Neural cell (in vitro differentiated cells): ENCODE measurements at regions not wholly inside any gene's neighbourhood (a gene's known extent, or its start where the extent isn't known, plus 50 kb on each side); places are given as distances from the start of the nearest gene placed in this dataset.

Source experiments
- H2AFZ ChIP-seq: fragments of 200-600, 300-800 bp; sonication (generic), shearing (Covaris generic); 2 replicates; pipeline ENCODE4 v1.6.0; 2014; ENCODE audit warnings: low read depth, mild to moderate bottlenecking, antibody characterized with exemption, low read length, moderate library complexity
- H3F3A ChIP-seq: fragments of 200-600 bp; shearing (Covaris generic); 2 replicates; pipeline ENCODE4 v1.6.1; 2016; ENCODE audit warnings: mild to moderate bottlenecking, moderate library complexity, mixed read lengths, antibody characterized with exemption, low read length; ENCODE audit not compliant: insufficient read depth, poor library complexity, severe bottlenecking
- H3K27ac ChIP-seq: fragments of 200-600, 300-800 bp; sonication (generic), shearing (Covaris generic); 2 replicates; pipeline ENCODE4 v1.5.1; 2014; ENCODE audit warnings: mild to moderate bottlenecking, low read length, moderate library complexity
- H3K27me3 ChIP-seq: fragments of 300-800, 200-600 bp; sonication (generic), shearing (Covaris generic); 2 replicates; pipeline ENCODE4 v1.6.0; 2014; ENCODE audit warnings: mild to moderate bottlenecking, low read depth, low read length, moderate library complexity; ENCODE audit not compliant: insufficient read depth
- H3K36me3 ChIP-seq: fragments of 300-800, 200-600 bp; sonication (generic), shearing (Covaris generic); 2 replicates; pipeline ENCODE4 v1.5.1; 2014; ENCODE audit warnings: mild to moderate bottlenecking, antibody characterized with exemption, low read length, moderate library complexity; ENCODE audit not compliant: insufficient read depth
- H3K4me2 ChIP-seq: fragments of 300-800, 200-600 bp; sonication (generic), shearing (Covaris generic); 2 replicates; pipeline ENCODE4 v1.6.0; 2014; ENCODE audit warnings: mild to moderate bottlenecking, low read length
- H3K4me3 ChIP-seq: fragments of 300-800, 200-600 bp; sonication (generic), shearing (Covaris generic); 2 replicates; pipeline ENCODE4 v1.5.1; 2014; ENCODE audit warnings: mild to moderate bottlenecking, low read length, moderate library complexity
- H3K79me2 ChIP-seq: fragments of 200-600 bp; shearing (Covaris generic); replicated peaks from 2 replicates; pipeline ENCODE4 v1.6.0; 2014; ENCODE audit warnings: mild to moderate bottlenecking, low read length, moderate library complexity; ENCODE audit not compliant: insufficient read depth
- H3K9ac ChIP-seq: fragments of 300-800, 200-600 bp; sonication (generic), shearing (Covaris generic); 2 replicates; pipeline ENCODE4 v1.6.1; 2016; ENCODE audit warnings: mild to moderate bottlenecking, low read length, mixed read lengths
- H3K9me2 ChIP-seq: fragments of 200-600 bp; shearing (Covaris generic); 2 replicates; pipeline ENCODE4 v1.6.1; 2016; ENCODE audit warnings: mild to moderate bottlenecking, low read length, mixed read lengths; ENCODE audit not compliant: insufficient read depth
- H3K9me3 ChIP-seq: fragments of 200-600, 300-800 bp; sonication (generic), shearing (Covaris generic); 2 replicates; pipeline ENCODE4 v1.6.1; 2016; ENCODE audit warnings: mild to moderate bottlenecking, mixed run types, low read length, moderate library complexity, mixed read lengths
- H4K20me1 ChIP-seq: fragments of 200-600 bp; shearing (Covaris generic); 2 replicates; pipeline ENCODE4 v1.6.1; 2016; ENCODE audit warnings: mild to moderate bottlenecking, mixed run types; ENCODE audit not compliant: insufficient read depth
- CTCF ChIP-seq: fragments of 450-650 bp; IDR thresholded peaks from 2 replicates; pipeline ENCODE4 v1.5.1; 2014; ENCODE audit warnings: antibody characterized with exemption, mild to moderate bottlenecking, moderate library complexity; ENCODE audit not compliant: poor library complexity, severe bottlenecking
- EP300 ChIP-seq: fragments of 450-650 bp; conservative IDR thresholded peaks from 2 replicates; pipeline ENCODE4 v1.6.1; 2014; ENCODE audit warnings: antibody characterized with exemption, mild to moderate bottlenecking, moderate library complexity; ENCODE audit not compliant: poor library complexity, severe bottlenecking
- EZH2 ChIP-seq: fragments of 200-600, 300-800 bp; shearing (Covaris generic), sonication (generic); IDR thresholded peaks from 2 replicates; pipeline ENCODE4 v1.6.1; 2014; ENCODE audit warnings: antibody characterized with exemption, low read length, borderline replicate concordance, mild to moderate bottlenecking; ENCODE audit not compliant: insufficient read depth, poor library complexity, severe bottlenecking
- MXI1 ChIP-seq: fragments of 450-650 bp; conservative IDR thresholded peaks from 2 replicates; pipeline ENCODE4 v1.6.1; 2014; ENCODE audit warnings: antibody characterized with exemption, mild to moderate bottlenecking; ENCODE audit not compliant: poor library complexity, severe bottlenecking
- POLR2AphosphoS5 ChIP-seq: IDR thresholded peaks from 2 replicates; pipeline ENCODE4 v1.6.1; 2012
- RAD21 ChIP-seq: fragments of 450-650 bp; conservative IDR thresholded peaks from 2 replicates; pipeline ENCODE4 v1.6.1; 2014; ENCODE audit warnings: antibody characterized with exemption, mild to moderate bottlenecking, moderate library complexity
- REST ChIP-seq: IDR thresholded peaks from 2 replicates; pipeline ENCODE4 v1.6.1; 2012; ENCODE audit warnings: borderline replicate concordance
- SMC3 ChIP-seq: fragments of 450-650 bp; conservative IDR thresholded peaks from 2 replicates; pipeline ENCODE4 v1.6.1; 2014; ENCODE audit warnings: antibody characterized with exemption, mild to moderate bottlenecking, moderate library complexity; ENCODE audit not compliant: poor library complexity
- TAF1 ChIP-seq: IDR thresholded peaks from 2 replicates; pipeline ENCODE4 v1.6.1; 2012; ENCODE audit warnings: low read depth

GRCh38 chr16:73157861-73158260, 109.9 kb upstream of the ZFHX3 start:
- Histone ChIP-seq H2AFZ (no peak overlapping the region), H3K4me2 (no peak overlapping the region), H3K9ac (no peak overlapping the region), H3K27ac (no peak overlapping the region), H4K20me1 (no peaks in the 10 kb centered on the region), H3K4me3 (no peak overlapping the region), H3K36me3 (no peaks in the 10 kb centered on the region), H3K9me2 (no peaks in the 10 kb centered on the region), H3K9me3 (peaks cover 4% of the 10 kb centered on the region), H3K27me3 (no peaks in the 10 kb centered on the region), H3K79me2 (no peaks in the 10 kb centered on the region), H3F3A (no peaks in the 10 kb centered on the region)
- no peak for TF ChIP-seq EZH2
- no peak for TF ChIP-seq POLR2AphosphoS5
- TF ChIP-seq RAD21, result no peak
- no peak for TF ChIP-seq MXI1
- TF ChIP-seq REST, result no peak
- no peak for TF ChIP-seq SMC3
- no peak for TF ChIP-seq EP300
- TF ChIP-seq TAF1, result no peak
- no peak for TF ChIP-seq CTCF

GRCh38 chr16:73154063-73154870, 106.3 kb upstream of the ZFHX3 start:
- H3K27ac ChIP-seq, result no peak overlapping the region

More at GRCh38 chr16:73154063-73154870, 106.3 kb upstream of the ZFHX3 start:
- Histone ChIP-seq H3K9ac (no peak overlapping the region), H3F3A (no peaks in the 10 kb centered on the region), H3K4me3 (no peak overlapping the region), H3K4me2 (no peak overlapping the region), H3K27me3 (no peaks in the 10 kb centered on the region), H3K36me3 (no peaks in the 10 kb centered on the region), H2AFZ (no peak overlapping the region), H4K20me1 (no peaks in the 10 kb centered on the region), H3K79me2 (no peaks in the 10 kb centered on the region), H3K9me2 (no peaks in the 10 kb centered on the region), H3K9me3 (peaks cover 3% of the 10 kb centered on the region)
- TF ChIP-seq SMC3 (no peak), POLR2AphosphoS5 (no peak), RAD21 (no peak), EZH2 (no peak), EP300 (no peak), REST (no peak), TAF1 (no peak), MXI1 (no peak), CTCF (no peak)
